MG63 (cell line): ENCODE measurements at regions not wholly inside any gene's neighbourhood (a gene's known extent, or its start where the extent isn't known, plus 50 kb on each side); places are given as distances from the start of the nearest gene placed in this dataset.

Source experiments
- DNase-seq: peaks from one replicate; pipeline ENCODE4 v3.0.0-alpha.2; 2020
- H3K27me3 ChIP-seq: fragments of 250-450 bp; sonication (Bioruptor Pico); 2 replicates; pipeline ENCODE4 v1.5.1; 2020; ENCODE audit warnings: mild to moderate bottlenecking, moderate library complexity
- H3K36me3 ChIP-seq: fragments of 250-450 bp; sonication (Bioruptor Pico); 2 replicates; pipeline ENCODE4 v1.5.1; 2020; ENCODE audit warnings: mild to moderate bottlenecking, moderate library complexity
- H3K4me3 ChIP-seq: fragments of 250-450 bp; sonication (Bioruptor Pico); 2 replicates; pipeline ENCODE4 v1.5.1; 2020; ENCODE audit warnings: mild to moderate bottlenecking, moderate library complexity
- H3K9me3 ChIP-seq: fragments of 250-450 bp; sonication (Bioruptor Pico); 2 replicates; pipeline ENCODE4 v1.5.1; 2020; ENCODE audit warnings: mild to moderate bottlenecking, moderate library complexity

GRCh38 chr15:47340571-47340920 is 376.8 kb upstream of the SEMA6D start:
- H3K4me3 ChIP-seq: no peak overlapping the region
- H3K9me3 ChIP-seq: no peaks in the 10 kb centered on the region
- H3K36me3 ChIP-seq: no peaks in the 10 kb centered on the region
- no peaks in the 10 kb centered on the region for H3K27me3 ChIP-seq
- DNase-seq: no peak

DNA sequence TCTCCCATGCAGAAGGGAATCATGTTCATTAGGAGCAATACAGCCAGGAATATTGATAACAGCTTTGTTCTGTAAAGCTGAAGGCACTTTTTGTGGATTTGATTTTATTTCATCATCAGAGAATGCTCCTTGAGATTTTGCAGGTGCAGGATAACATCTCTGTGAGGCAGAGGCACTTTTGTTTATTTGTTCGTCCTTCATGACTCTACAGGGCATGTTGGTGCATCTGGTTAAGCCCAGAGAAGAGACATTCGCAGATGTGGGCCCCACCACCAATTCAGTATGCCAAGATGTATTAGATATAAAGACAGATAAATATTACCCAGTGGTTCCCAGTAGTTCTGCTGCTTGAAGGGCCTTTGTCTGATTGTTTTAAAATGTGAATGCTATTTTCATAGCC is 368.1 kb upstream of the SEMA6D start:
- no peak for DNase-seq
- Histone ChIP-seq H3K9me3 (no peaks in the 10 kb centered on the region), H3K4me3 (no peak overlapping the region), H3K36me3 (no peaks in the 10 kb centered on the region), H3K27me3 (no peaks in the 10 kb centered on the region; the same call in 1 of the 2 replicates)

DNA sequence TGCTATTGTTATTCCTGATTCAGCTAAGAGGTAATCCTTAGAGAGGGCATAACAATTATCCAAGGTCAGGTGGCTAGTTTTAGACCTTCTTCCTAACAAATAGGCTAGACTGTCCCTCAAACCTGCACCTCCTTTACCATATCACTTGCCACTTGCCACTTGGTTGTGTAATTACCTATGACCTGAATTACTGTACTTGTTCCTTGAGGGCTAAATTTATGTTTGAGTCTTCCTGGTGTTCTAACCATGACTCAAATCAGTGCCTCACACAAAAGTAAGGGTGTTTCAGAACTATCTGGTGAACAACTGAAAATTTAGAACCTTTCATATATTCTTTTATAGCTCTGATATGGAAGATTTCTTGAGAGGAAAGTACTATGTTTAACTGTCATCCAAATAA is 365.8 kb upstream of the SEMA6D start:
- no peaks in the 10 kb centered on the region; the same call in 1 of the 2 replicates for H3K9me3 ChIP-seq
- H3K27me3 ChIP-seq: no peaks in the 10 kb centered on the region; the same call in 1 of the 2 replicates
- H3K36me3 ChIP-seq: no peaks in the 10 kb centered on the region
- no peak overlapping the region for H3K4me3 ChIP-seq
- DNase-seq: no peak

DNA sequence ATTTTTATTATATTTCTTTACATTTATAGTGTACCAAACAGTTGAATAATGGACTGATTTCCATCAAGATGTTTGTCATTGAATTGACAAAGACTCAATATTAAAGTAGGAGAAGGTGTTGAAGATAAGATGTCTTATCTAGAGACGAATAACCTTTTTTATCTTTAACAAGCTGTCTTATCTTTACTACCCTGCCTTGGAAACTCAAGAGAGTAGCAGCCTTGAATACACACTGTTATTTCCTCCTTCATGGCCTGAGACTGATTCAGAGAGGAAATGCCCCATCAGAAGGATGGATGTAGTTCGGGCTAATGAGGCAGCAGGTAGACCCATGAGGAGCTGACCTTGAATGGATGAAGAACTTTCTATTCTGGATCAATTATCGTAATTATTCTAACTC is 365.1 kb upstream of the SEMA6D start:
- Histone ChIP-seq H3K9me3 (no peaks in the 10 kb centered on the region; the same call in 1 of the 2 replicates), H3K4me3 (no peak overlapping the region), H3K36me3 (no peaks in the 10 kb centered on the region), H3K27me3 (no peaks in the 10 kb centered on the region; the same call in 1 of the 2 replicates)
- DNase-seq: no peak

DNA sequence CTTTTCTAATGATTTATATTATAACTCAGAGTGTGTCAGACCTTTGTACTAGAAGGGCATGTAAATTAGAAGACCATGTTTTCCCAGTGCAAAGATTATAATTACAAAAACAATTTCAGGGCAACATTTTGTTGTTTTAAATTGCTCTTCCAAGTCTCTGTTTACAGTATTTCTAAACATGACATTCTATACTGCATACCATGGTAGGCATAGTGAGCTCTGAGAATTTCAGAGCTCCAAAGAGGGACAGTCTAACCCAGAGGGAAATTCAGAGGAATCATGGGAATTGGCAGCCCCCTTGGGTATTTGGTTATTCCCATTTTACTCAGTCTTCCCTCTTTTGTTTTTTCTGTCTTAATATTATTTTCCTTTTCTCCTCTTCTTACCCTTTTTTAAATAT is 361.5 kb upstream of the SEMA6D start:
- H3K9me3 ChIP-seq: no peaks in the 10 kb centered on the region; the same call in 1 of the 2 replicates
- H3K36me3 ChIP-seq: no peaks in the 10 kb centered on the region
- H3K27me3 ChIP-seq: no peaks in the 10 kb centered on the region
- DNase-seq: no peak
- H3K4me3 ChIP-seq: no peak overlapping the region

DNA sequence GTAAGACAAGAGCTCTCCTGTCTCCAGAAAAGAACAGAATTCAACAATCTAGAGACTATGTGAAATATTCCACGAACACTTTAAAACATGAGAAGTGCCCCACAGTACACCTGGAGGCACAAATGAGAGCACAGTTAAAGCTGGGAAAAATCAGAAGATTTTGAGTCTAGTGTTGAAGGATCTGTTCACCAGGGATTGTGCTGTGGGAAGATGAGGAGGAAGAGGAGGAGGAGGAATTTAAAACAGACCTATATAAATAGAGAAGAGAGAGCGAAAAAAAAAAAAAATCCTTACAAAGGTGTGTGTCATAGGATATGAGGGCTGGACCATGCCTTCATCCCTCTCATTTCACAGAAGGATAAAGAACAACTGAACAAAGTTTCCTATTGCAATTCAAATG is 361.0 kb upstream of the SEMA6D start:
- Histone ChIP-seq H3K4me3 (no peak overlapping the region), H3K36me3 (no peaks in the 10 kb centered on the region), H3K27me3 (no peaks in the 10 kb centered on the region), H3K9me3 (no peaks in the 10 kb centered on the region; the same call in 1 of the 2 replicates)
- no peak for DNase-seq

DNA sequence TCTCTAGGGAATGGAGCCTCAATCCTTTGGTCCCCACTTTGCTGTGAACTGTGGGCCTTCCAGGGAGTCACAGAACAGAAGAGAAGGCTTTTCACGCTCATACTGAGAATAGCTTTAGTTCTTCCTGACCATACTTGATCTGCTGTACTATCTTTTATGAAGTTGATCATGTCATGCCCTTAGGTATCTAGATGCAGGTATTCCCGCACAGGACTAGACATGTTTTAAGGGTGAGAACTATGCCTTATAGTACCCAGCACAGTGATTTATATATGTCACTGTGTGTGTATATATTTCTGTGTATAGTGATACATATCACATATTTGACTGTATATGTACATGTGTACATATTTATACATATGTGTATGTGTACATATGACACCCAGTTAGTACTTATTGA is 358.4 kb upstream of the SEMA6D start:
- DNase-seq: no peak
- Histone ChIP-seq H3K9me3 (no peaks in the 10 kb centered on the region; the same call in 1 of the 2 replicates), H3K4me3 (no peak overlapping the region), H3K27me3 (no peaks in the 10 kb centered on the region), H3K36me3 (no peaks in the 10 kb centered on the region)

DNA sequence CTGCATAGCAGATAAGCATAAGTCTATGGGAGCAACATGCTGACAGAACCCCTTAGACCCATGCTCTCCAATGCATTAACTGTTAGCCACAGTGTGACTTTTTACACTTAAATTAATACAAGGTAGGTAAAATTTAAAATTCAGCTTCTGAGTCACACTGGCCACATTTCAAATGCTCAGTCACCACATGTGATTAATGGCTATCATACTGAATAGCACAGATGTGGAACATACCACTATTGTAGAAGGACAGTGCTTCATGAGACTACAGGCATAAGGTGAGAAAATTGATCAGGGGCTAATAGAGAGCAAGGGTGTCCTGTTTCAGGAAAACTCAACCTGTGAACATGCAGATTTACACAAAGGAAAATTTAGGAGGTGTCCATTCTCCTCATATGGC is 357.0 kb upstream of the SEMA6D start:
- H3K9me3 ChIP-seq: no peaks in the 10 kb centered on the region
- no peak overlapping the region for H3K4me3 ChIP-seq
- no peaks in the 10 kb centered on the region for H3K36me3 ChIP-seq
- H3K27me3 ChIP-seq: no peaks in the 10 kb centered on the region
- no peak for DNase-seq

GRCh38 chr15:47362118-47362905 is 355.0 kb upstream of the SEMA6D start:
- no peaks in the 10 kb centered on the region for H3K9me3 ChIP-seq
- H3K27me3 ChIP-seq: no peaks in the 10 kb centered on the region
- DNase-seq: no peak
- H3K36me3 ChIP-seq: no peaks in the 10 kb centered on the region
- no peak overlapping the region for H3K4me3 ChIP-seq

DNA sequence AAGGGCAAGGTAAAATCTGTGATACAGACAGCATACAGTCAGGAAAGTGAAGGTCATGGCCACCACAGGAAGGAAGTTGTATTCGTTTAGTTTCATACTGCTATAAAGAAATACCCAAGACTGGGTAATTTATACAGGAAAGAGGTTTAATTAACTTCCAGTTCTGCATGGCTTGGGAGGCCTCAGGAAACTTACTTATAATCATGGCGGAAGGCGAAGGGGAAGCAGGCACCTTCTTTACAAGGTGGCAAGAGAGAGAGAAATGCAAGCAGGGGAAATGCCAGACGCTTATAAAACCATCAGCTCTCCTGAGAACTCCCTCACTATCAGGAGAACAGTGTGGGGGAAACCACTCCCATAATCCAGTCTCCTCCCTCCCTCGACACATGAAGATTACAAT is 353.7 kb upstream of the SEMA6D start:
- Histone ChIP-seq H3K36me3 (no peaks in the 10 kb centered on the region), H3K9me3 (no peaks in the 10 kb centered on the region), H3K27me3 (no peaks in the 10 kb centered on the region), H3K4me3 (no peak overlapping the region)
- no peak for DNase-seq

- Histone ChIP-seq H3K27me3 (no peaks in the 10 kb centered on the region), H3K36me3 (no peaks in the 10 kb centered on the region), H3K4me3 (no peak overlapping the region), H3K9me3 (no peaks in the 10 kb centered on the region)
- DNase-seq: no peak
These were observed 352.8 kb upstream of the SEMA6D start for GRCh38 chr15:47364230-47365141.

GRCh38 chr15:47366884-47367283 is 350.4 kb upstream of the SEMA6D start:
- Histone ChIP-seq H3K9me3 (no peaks in the 10 kb centered on the region), H3K36me3 (no peaks in the 10 kb centered on the region), H3K4me3 (no peak overlapping the region), H3K27me3 (no peaks in the 10 kb centered on the region)
- DNase-seq: no peak

DNA sequence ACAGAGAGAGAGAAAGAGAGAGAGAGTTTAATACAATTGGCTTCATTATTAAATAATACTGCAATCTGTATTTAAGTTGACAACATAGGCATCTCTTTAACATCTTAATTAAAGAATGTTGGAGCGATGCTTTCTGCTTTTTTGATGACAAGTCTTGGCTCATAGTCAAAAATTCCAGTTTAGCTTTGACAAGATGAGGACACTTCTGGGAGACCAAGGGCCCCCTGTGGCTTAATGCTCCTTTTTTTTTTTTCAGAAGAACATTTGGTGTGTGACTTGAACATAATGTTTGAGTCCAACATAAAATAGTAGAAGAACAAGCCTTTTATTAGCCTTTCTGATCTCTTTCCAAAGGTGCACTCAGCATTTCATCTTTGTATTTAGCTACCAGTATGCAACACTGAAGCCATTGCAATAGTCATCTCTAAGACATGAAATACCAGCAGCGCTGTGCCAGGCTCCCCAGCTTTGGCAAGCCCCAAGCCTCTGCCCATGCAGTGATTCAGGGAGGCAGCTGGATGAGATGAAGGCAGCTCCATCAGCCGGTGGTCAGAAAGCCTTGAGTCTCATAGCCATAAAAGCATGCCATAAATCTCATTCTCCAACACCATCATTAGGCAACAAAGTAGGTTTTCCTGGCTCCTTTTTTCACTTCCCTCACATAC is 349.4 kb upstream of the SEMA6D start:
- peak; percentile 66 for DNase-seq
- H3K36me3 ChIP-seq: no peaks in the 10 kb centered on the region
- no peaks in the 10 kb centered on the region for H3K27me3 ChIP-seq
- no peak overlapping the region for H3K4me3 ChIP-seq
- H3K9me3 ChIP-seq: no peaks in the 10 kb centered on the region

GRCh38 chr15:47371939-47372338 is 345.4 kb upstream of the SEMA6D start:
- no peak for DNase-seq
- Histone ChIP-seq H3K4me3 (no peak overlapping the region), H3K9me3 (no peaks in the 10 kb centered on the region), H3K36me3 (no peaks in the 10 kb centered on the region), H3K27me3 (no peaks in the 10 kb centered on the region)

GRCh38 chr15:47374222-47374621 is 343.1 kb upstream of the SEMA6D start:
- Histone ChIP-seq H3K36me3 (no peaks in the 10 kb centered on the region), H3K9me3 (no peaks in the 10 kb centered on the region), H3K27me3 (no peaks in the 10 kb centered on the region), H3K4me3 (no peak overlapping the region)
- DNase-seq: no peak

- H3K36me3 ChIP-seq: no peaks in the 10 kb centered on the region
- no peaks in the 10 kb centered on the region for H3K9me3 ChIP-seq
- no peak for DNase-seq
- H3K27me3 ChIP-seq: no peaks in the 10 kb centered on the region
- H3K4me3 ChIP-seq: no peak overlapping the region
These were observed 341.1 kb upstream of the SEMA6D start for GRCh38 chr15:47376190-47376589.

DNA sequence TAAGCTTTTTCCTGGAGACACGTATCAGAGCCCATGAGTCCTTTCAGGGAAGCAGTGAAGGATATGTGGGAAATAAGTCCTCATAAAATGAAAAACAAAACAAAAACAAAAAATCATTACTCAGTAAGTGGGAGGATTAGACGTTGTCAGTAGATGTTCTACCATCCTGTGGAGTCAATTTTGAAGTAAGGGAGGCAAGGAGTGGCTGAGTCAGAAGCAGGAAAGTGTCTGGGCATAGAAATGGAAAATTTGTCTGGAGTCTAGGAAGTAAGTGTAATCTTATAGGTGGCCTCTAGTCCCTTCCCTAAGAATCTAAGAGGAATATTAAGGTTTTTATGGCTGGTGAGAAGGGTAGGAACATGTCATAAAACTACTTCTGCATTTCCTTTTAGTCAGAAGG is 339.8 kb upstream of the SEMA6D start:
- no peaks in the 10 kb centered on the region for H3K27me3 ChIP-seq
- H3K4me3 ChIP-seq: no peak overlapping the region
- H3K9me3 ChIP-seq: no peaks in the 10 kb centered on the region
- no peak for DNase-seq
- H3K36me3 ChIP-seq: no peaks in the 10 kb centered on the region
